ENCODE measurements at regions not wholly inside any gene's neighbourhood (a gene's known extent, or its start where the extent isn't known, plus 50 kb on each side); places are given as distances from the start of the nearest gene placed in this dataset.
"Not testable (repeated sequence)": the region's sequence is repeated elsewhere in the genome, so short reads cannot be mapped to it uniquely, and the experiment has no call there.

DNA sequence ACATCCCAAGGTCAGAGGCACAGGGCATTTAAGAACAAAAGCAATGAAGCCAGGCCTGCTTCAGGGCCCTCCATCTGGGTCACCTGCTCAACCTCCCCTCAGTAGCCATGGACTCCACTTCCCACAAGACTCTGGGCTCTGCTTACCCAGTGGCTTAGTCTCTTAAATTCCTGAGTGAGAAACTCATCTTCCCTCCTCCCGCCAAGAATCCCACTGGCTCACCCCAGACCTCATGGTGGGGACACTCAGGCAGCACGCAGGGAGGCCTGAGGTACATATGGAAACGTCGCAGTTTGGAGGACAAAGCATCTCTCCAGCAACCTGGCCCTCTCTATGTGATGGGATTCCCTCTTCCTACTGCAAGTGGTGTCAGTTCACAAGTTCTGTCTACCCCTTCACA is 326.7 kb upstream of the CDH5 start:
- no peak for DNase-seq

DNA sequence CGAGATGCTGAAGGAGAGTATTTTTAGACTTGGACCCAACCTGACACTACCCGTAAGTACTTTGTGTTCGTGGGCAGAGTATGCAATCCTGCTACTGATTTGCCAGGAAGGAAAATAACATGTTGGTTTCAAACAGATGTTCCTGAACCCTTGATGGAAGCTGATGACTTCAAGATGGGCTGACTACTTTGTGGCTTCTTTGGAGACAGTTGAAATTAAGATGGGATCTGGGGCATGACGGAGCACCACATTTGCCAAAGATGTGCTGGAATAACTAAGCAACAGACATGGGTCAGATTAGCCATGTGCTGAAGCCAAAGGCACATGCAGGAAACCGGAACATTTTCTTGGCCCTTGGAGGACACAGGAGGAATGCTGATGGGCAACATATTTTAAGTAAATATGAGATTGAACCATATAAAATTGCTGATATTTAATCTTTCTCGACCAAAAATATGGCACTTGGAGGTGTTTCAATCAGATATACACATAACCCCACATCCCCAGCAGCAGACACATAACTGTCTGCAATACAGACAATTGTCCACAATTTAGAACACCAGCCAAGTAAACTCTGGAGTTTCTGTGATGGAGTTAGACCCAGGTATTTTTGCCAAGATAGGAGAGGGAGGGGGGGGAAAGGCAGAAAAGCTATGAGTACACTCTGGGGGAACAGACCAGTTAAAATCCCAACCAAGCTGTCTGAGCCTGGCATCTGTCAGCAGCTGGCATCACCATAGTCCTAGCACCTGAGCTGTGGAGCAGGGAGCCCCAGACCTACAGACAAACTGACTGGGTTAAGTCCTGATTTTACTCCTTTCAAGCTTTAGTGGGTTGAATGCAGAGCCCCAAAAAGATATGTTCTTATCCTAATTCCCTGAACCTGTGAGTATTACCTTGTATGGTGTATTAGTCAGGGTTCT is 329.4 kb upstream of the CDH5 start:
- DNase-seq = no peak

DNA sequence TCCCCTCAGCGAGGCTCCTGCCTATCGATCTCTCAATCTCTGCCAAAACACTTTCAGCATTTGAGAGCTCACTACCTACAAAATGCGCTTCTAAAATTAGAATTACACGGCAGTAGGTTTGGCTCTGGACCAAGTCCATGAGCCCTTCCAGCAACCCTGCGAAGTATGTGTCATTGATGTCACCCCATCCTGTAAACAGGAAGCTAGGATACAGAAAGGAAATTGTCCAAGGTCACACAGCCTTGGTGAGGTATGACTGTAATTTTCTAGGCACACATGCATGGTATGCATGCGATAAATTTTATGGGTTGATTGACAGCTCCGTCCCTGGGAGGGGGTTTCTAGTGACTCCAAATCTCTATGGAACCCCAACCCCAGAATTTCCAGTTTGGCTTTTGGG is 330.3 kb upstream of the CDH5 start:
- DNase-seq = no peak

DNA sequence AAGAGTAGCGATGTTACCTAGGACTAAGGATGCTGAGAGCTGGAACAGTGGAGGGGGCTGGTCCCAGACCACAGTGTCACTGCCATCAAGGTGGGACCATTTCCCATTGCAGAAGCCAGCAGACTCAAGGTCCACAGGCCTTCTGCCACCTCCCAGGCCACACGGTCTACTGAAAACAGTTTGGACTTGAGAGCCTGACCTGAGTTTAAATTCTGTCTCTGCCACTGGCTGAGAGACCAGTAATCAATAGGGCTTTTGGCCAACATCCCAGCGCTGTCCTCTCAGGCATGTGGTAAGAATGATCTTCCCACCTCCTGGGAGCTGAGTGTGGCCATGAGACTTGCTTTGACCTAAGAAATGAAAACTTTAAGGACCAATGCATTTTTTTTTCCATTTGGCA is 331.4 kb upstream of the CDH5 start:
- DNase-seq = no peak

DNA sequence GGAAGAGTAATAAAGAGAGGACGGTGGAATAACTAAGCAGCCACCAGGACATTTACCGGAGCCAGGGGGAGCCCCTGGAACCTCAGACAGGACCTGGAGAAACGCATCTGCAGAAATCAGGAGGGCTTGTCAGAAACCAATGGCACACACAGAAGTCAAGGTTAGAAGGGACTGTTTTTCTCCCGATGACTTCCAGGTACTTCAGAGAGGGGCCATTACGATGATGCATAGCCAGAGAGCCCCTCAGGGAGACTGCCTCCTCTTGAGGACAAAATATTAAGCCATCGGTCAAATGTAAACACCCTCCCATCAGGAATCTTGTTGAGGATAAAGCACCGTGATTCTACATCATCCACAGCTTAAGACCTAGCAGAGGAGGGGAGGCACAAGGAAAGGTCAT is 333.6 kb upstream of the CDH5 start:
- no peak for DNase-seq

DNA sequence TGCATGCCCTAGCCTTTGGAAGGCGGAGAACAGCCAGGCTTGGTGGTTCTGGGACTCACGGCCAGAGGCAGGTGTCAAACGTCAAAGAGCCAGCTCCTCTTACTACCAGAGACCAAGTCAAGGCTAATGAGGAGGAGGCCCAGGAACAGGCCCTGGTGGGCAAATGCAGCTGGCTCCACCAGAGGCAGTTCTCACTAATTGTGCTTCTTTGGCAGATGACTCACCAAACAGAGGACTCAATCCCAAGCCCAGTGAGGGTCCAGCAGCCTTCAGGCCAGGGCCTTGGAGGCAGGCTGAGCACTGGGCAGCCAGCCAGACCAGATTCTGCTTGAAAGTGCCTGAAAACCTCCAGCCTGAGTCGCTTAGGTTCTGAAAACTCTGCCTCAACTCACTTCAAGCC is 336.5 kb upstream of the CDH5 start:
- DNase-seq = no peak

DNA sequence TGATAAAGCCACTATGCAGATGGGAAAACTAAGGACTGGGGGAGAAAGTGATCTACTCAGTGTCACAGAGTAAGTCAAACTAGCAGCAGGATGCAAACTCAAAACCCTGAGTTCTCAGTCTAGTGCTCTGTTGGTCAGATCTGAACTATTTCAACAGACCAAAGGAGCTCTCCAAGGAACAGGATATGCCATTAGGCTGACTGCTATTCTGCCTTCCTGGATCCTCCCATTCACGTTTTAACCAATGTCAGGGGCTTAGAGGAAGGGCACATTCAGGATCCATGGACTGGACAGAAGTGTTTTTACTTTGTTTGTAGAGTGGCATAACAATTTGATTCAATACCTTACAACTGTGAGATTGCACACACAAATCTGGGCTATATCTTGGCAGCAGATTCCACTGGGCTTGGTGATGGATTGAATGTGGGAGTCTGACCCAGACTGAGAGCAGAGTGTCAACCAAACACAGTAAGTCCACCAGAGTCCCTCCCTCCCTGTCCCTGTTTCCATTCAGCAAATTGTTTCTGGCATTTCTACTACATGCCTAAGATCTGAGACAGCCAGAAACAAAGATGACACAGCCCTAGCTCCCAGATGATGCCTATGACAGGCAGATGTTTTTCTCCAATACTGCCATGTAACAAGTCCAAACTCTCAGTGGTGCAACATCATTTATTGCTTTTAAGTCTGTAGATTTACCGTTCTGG is 337.8 kb upstream of the CDH5 start:
- no peak for DNase-seq

DNA sequence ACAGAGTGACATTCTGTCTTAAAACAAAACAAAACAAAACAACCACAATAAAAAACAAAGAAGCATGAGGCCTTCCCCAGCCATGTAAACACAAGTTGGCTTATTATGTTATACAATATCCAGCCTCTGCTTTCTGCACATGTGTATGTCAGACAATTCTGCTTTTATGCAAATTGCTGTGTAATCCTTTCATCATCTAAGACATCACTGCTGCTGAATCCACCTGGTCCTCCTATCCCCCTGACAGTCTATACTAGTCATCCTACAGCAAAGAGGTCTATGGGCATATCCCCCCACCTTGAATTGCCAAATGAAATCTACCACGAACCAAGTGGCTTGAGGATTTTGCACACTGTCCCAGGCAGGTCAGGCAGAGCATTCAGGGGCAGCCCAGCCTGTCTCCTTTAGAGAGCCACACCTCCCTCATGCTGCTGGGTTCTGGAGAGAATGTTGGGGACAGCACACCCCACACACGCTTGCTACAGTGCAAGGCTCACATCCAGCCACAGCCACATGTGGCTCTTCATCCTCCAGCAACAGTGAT is 339.6 kb upstream of the CDH5 start:
- DNase-seq = no peak

DNA sequence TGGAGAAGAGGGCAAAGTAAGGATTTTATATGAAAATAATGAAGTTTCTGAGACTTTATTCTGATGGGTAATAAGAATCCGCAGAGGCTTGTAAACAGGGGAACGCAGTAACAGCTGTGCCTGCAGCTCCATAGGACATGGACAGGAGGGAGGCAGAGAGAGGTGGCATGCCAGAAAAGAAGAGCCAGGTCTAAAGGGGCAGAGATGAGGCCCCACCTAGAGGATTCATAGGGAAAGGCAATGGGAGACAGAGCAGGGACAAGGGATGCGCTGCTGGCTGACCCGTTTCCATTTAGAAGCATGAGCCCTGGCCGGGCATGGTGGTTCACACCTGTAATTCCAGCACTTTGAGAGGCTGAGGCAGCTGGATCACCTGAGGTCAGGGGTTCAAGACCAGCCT is 340.3 kb upstream of the CDH5 start:
- no peak for DNase-seq

DNA sequence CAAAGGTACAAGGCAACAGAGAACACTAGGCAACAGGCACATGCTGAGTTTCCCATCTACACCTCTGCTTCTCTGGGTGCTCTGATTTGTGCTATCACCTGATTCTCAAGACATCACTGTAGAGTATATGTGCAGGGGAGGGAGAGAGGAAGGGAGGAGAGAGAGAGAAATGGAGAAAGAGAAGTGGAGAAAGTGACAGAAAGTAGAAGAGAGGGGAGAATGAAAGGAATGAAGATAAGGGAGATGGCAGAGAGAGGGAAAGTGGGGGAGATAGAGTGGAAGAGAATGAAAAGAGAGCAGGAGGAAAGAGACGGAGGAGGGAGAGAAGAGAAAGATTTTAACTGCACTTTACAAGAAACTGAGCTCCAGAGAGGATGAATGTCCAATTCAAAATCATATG is 340.7 kb upstream of the CDH5 start:
- DNase-seq = no peak

DNA sequence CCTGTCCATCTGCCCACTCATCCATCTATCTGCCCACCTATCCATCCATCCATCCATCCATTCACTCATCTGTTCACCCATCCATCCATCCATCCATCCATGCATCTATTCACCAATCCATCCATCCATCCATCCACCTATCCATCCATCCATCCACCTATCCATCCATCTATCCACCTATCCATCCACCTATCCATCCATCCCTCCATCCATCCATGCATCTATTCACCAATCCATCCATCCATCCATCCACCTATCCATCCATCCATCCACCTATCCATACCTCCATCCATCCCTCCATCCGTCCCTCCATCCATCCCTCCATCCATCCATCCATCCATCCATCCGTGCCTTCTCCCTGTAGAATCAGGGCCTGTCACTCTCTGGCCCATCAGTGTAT is 341.9 kb upstream of the CDH5 start:
- not testable (repeated sequence) for DNase-seq

DNA sequence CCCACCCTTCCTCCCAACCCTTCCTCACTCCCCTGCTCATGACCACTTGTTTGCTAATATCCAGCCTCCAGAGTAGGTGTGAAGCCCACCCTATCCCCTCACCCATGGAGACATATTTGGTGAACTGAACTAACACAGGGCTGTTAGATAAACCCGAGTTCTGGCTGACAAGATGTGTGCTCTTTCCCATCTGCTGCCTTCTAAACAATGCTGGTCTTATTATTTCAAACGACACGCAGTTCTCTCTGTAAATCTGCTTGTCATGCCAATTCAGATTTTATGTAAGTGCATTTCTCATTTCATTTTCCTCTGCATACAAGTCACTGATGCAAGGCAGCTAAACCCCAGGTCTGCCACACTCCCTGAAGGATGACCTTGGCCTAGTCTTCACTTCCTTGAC is 343.0 kb upstream of the CDH5 start:
- DNase-seq = no peak

DNA sequence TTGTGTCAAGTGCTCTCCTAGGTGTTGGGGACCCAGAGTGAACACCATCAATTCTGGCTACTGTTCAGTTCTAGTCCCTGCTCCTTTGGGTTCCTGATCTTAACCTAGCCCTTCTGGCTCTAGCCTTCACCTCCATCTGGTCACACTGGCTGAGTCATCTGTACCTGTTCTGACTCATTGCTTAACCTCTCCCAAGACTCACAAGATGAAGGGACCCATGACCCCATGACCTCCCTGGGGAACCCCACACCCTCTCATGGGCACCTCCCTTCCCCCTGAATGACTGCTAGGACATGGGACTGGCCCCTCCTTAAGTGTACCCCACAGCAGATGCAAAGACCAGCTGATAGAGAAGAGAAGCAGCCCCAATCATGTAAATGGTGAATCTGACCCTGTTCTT is 345.8 kb upstream of the CDH5 start:
- no peak for DNase-seq

DNA sequence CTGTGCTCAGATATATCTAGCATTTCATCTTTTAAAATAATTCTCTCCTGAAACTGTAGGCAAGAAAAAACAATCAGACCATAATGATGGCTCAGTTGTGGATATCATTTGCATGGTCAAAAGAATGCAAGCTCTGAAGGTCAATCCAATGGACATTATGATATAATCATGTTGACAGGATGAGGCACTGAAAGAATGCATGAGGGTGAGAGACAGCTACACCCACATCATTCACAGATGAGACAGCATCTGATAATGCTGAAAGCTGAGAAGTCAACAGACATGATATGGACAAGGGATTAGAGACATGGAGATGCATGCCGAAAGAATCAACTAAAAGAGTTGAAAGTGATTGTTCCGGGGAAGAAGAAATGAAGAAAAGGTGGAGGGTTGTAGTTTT is 346.4 kb upstream of the CDH5 start:
- no peak for DNase-seq

DNA sequence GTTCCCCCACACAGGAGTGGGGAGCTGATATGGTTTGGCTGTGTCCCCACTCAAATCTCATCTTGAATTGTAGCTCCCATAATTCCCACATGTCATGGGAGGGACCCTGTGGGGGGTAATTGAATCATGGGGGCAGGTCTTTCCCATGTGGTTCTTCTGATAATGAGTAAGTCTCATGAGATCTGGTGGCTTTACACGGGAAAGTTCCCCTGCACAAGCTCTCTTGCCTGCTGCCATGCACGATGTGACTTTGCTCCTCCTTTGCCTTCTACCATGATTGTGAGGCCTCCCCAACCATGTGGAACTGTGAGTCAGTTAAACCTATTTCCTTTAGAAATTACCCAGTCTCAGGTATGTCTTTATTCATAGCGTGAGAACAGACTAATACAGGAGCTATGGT is 347.0 kb upstream of the CDH5 start:
- DNase-seq = not testable (repeated sequence)

DNA sequence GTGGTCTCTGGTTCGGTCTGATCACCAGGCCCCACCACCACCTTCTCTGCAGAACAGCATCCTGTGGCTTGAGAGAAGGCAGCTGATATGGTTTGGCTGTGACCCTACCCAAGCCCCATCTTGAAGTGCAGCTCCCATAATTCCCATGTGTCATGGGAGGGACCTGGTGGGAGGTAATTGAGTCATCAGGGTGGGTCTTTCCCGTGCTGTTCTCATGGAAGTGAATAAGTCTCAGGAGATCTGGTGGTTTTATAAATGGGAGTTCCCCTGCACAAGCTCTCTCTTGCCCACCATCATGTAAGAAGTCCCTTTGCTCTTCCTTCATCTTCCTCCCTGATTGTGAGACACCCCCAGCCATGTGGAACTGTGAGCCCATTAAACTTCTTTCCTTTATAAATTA is 352.3 kb upstream of the CDH5 start:
- no peak for DNase-seq

DNA sequence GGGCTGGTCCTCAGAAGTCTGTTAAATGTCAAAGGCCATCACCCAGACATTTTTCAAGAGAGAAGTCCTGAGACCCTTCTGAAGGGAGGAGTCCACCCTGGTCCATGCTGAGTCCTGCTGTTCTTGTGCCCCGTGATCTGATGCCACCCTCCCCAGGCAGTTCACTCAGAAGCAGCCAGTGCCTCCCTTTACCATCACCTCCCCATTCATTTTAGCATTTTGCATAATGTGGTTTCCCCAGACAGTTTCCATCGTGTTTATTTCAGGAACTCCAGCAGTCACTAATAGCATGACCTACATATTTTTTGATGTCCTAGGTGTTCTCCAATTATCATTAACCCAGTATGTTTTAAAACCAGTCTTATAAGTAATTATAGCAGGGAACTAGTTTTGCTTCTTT is 353.0 kb upstream of the CDH5 start:
- no peak for DNase-seq

DNA sequence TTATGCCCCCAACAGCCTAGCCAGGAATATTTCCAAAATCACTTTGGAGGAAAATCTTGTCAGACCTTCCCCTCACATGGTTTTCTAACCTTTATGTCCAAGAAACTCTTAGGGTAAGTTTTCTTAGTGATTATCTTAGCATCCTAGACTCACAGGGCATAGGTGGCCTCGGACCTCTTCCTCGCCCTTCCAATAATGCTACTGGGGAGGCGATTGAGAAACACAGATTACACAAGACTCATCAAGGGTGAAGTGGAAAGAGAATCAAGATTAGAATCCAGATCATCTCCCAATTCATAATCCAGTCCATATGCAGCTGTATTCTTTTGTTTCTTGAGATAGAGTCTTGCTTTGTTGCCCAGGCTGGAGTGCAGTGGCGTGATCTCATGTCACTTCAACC is 358.4 kb upstream of the CDH5 start:
- no peak for DNase-seq

DNA sequence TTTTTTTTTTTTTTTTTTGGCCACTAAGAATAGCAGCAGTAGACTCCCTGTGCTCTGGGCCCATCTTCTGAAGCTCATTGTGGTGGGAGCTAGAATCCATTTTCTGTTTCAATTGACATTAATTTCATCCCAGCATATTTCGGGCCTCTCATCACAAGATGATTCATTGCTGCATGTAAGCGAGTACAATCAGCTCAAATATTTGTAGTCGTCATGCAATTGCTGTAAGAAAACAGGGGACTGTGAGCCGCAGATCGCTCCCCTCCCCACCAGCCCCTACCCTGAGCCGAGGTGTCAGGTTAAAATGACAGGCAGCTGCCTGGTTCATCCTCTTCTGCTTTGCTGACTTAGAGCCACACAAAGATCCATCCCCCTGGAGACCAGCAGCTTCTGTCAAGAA is 358.8 kb upstream of the CDH5 start:
- DNase-seq = no peak

DNA sequence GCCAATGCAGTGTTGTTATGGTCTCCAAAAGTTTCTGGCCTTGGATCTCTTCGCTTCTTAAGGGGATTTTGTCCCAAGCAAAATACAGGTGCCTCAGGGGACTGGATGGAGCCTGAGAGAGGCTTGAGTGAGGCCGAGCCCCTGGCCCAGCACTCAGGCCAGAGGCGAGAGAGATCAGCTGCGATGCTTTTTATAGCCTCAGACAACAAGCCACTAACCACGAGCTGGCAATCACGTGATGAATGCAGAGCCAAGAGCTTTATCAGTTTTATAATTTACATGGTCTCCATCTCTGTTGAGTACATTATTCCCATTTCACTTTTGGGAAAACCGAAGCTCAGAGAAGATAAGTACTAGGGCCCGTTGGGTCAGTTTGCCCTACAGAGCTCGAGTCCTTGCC is 360.0 kb upstream of the CDH5 start:
- DNase-seq = no peak

DNA sequence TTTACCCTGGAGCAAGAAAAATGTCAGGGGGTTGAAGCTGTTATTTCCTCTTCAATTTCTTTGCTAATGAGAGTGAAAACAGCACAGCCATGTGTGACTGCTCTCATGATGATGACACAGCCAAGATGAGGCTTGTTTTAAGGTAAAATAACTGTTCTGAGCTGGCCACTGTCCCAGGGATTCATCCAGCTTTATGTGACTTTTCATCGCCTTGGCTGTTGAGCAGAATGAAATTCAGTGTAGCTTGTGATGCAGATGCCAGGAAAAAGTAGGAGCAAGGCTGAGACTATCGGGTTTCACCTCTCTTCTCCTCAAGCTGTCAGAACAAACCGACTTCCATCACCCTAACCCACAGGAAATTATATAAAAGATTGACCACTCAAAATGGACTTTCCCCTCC is 361.8 kb upstream of the CDH5 start:
- no peak for DNase-seq

DNA sequence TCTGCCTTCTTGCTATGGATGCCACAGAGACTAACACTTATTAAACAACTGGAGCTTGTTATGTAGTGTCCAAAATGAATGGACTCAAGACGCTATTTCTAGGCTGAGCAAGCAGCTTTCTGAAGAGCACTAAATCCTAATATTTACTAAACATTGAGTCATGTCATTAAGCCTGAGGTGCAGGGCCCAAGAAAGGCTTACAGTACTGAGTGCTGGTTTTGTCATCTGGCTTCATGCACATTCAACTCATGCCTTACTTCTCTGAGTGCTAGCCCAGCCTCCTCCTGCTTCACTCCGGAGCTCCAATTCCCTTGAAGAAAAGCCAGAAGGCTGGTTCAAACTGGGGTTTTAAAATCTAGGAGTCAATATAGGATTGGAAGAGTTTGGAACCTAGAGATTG is 363.3 kb upstream of the CDH5 start:
- DNase-seq = no peak

DNA sequence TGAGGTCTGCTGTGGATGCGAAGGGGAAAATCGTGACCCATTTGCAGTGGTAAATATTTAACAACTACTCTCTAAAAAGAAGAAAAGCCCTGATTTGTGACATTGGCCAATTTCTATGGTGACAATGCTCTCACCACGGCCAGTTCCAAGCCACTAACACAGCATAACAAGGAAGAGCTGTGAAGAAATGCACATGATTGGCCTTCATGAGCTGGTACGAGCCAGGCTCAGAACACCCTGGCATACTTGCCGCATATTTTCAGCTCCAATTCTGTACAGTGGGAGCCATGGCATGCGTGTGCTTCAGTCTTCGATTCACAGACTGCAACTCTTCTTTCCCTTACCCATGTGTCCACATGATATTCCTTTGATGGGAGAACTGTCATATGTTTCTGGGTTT is 363.9 kb upstream of the CDH5 start:
- no peak for DNase-seq

DNA sequence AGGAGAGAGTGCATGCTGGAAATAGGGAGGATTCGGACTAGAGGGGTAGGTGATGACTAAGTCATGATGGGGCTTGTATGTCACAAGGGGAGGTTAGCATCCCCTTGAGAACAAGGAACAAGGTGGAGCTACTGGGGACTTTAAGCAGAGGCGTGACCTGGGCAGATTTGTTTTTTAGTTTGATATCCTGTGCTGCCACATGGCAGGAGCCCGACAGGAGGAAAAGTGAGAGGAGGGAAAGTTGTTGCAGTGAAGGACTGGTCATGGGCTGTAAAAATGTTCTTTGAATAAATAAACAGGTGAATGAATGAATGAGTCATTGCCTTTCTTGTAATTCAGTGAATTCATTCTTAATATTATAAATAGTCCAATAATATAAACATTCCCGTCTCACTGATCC is 365.1 kb upstream of the CDH5 start:
- no peak for DNase-seq
